Spleen (tissue), 11 donors: ENCODE measurements at regions not wholly inside any gene's neighbourhood (a gene's known extent, or its start where the extent isn't known, plus 50 kb on each side); places are given as distances from the start of the nearest gene placed in this dataset.
A peak's percentile ranks its signal among the peaks of the same experiment; 100 is the strongest.

Experiments
- DNase-seq: peaks from one replicate; pipeline ENCODE4 v3.0.0-alpha.2; 2020
- H3K27ac ChIP-seq, 8 donors: fragments of 200-600 bp; sonication (generic) in 7 of 8; 1 replicate in 4 of 8; 2 replicates in 4 of 8; pipeline versions ENCODE4 v1.5.0 to v1.8.0; 2016 to 2021; ENCODE audit warnings: inconsistent platforms in 4 of 8, mild to moderate bottlenecking in 4 of 8, moderate library complexity in 1 of 8
- H3K27me3 ChIP-seq, 7 donors: fragments of 200-600 bp; sonication (generic) in 6 of 7; replicated peaks in 1 of 7; 1 replicate in 4 of 7; 2 replicates in 3 of 7; pipeline versions ENCODE4 v1.5.0 to v1.8.0; 2016 to 2021; ENCODE audit warnings: inconsistent platforms in 3 of 7, mild to moderate bottlenecking in 1 of 7
- H3K36me3 ChIP-seq, 6 donors: fragments of 200-600 bp; sonication (generic) in 5 of 6; 1 replicate in 4 of 6; 2 replicates in 2 of 6; pipeline versions ENCODE4 v1.5.0 to v1.8.0; 2016 to 2021; ENCODE audit warnings: inconsistent platforms in 2 of 6
- H3K4me1 ChIP-seq, 6 donors: fragments of 200-600 bp; sonication (generic) in 5 of 6; 1 replicate in 3 of 6; 2 replicates in 3 of 6; pipeline versions ENCODE4 v1.5.0 to v1.8.0; 2016 to 2021; ENCODE audit warnings: inconsistent platforms in 3 of 6
- H3K4me3 ChIP-seq, 8 donors: fragments of 200-600 bp; sonication (generic) in 7 of 8; 1 replicate in 4 of 8; 2 replicates in 4 of 8; pipeline versions ENCODE4 v1.5.0 to v1.8.0; 2016 to 2021; ENCODE audit warnings: inconsistent platforms in 4 of 8, mild to moderate bottlenecking in 4 of 8, moderate library complexity in 2 of 8
- H3K9me3 ChIP-seq, 8 donors: fragments of 200-600 bp; sonication (generic) in 7 of 8; 1 replicate in 4 of 8; 2 replicates in 4 of 8; pipeline versions ENCODE4 v1.5.0 to v1.8.0; 2016 to 2021; ENCODE audit warnings: inconsistent platforms in 4 of 8
- POLR2A ChIP-seq, 3 donors: fragments of 450-650 bp; IDR thresholded peaks; one replicate each; pipeline ENCODE4 v1.5.1; 2017; ENCODE audit warnings: antibody characterized with exemption in 3 of 3, mild to moderate bottlenecking in 1 of 3
- POLR2AphosphoS5 ChIP-seq, 3 donors: sonication (generic); formaldehyde crosslinking; IDR thresholded peaks; one replicate each; pipeline ENCODE4 v1.5.1; 2017; ENCODE audit warnings: antibody characterized with exemption in 3 of 3
- WGBS, 5 donors: extraction: QIAGEN DNeasy Blood & Tissue Kit in 3 of 5; methylation state at CpG; one replicate each; pipeline versions ENCODE4 v1.1.5 to v1.1.7; 2013 to 2018; 5-methylcytosine and 5-hydroxymethylcytosine counted together
- intact Hi-C: fragments of 100-400 bp; cut with DNase I; formaldehyde crosslinking; loops from one replicate; pipeline ENCODE4 v1.15.0; 2023; ENCODE audit warnings: low total_unique reads
- TF ChIP-seq, protein P1 (sequence below), 11 experiments: fragments of 200-600 bp in 7 of 11; fragments of 450-650 bp in 4 of 11; sonication (generic) in 4 of 11; IDR thresholded peaks in 8 of 11; conservative IDR thresholded peaks in 3 of 11; 1 replicate in 7 of 11; 2 replicates in 4 of 11; pipeline versions ENCODE4 v1.4.0 to v1.8.0; 2016 to 2021; ENCODE audit warnings: antibody characterized with exemption in 11 of 11, inconsistent platforms in 4 of 11, mild to moderate bottlenecking in 1 of 11
- donor health status: healthy with polysubstance abuse.
- donor health status: DM: no; HTN: no; CAD: no; lungs with moderate emphysema.
- donor health status: DM: no; HTN: no; CAD: no.
- donor health status: Bipolar disorder and iron deficiency.
- donor health status: healthy.
- donor health status: DM: no; HTN: no; CAD: no.
- donor health status: DM: yes; HTN: yes; CAD: no.

DNA sequence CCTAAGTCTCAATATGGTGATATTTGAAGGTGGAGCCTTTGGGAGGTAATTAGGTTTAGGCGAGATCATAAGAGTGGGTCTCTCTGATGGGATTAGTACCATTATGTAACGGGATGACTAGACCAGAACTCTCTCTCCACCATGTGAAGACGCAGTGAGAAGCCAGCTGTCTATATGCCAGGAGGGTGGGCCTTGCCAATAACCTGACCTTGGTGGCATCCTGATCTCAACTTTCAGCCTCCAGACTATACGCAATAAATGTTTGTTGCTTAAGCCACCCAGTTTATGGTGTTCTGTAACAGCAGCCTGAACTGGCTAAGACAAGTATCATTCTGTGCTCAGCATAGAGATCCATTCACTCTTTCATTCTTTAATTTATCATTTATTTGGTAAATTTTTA lies 167.2 kb upstream of the CDH11 start:
- WGBS, 5 donors: 65 to 78% (median 69%) methylated on average over 4 of the region's 4 CpGs
- no peaks in the 10 kb centered on the region for H3K4me1 ChIP-seq
- no peak for DNase-seq
- H3K27me3 ChIP-seq: no peaks in the 10 kb centered on the region
- TF ChIP-seq POLR2AphosphoS5 (IDR thresholded peaks at IDR 0.05): peak in 1 of 3 donors; percentile 29
- no peak for TF ChIP-seq POLR2A (IDR thresholded peaks at IDR 0.05)
- TF ChIP-seq, protein P1, sequence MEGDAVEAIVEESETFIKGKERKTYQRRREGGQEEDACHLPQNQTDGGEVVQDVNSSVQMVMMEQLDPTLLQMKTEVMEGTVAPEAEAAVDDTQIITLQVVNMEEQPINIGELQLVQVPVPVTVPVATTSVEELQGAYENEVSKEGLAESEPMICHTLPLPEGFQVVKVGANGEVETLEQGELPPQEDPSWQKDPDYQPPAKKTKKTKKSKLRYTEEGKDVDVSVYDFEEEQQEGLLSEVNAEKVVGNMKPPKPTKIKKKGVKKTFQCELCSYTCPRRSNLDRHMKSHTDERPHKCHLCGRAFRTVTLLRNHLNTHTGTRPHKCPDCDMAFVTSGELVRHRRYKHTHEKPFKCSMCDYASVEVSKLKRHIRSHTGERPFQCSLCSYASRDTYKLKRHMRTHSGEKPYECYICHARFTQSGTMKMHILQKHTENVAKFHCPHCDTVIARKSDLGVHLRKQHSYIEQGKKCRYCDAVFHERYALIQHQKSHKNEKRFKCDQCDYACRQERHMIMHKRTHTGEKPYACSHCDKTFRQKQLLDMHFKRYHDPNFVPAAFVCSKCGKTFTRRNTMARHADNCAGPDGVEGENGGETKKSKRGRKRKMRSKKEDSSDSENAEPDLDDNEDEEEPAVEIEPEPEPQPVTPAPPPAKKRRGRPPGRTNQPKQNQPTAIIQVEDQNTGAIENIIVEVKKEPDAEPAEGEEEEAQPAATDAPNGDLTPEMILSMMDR (IDR thresholded peaks at IDR 0.05 in 8 of 11, conservative IDR thresholded peaks at IDR 0.05 in 3 of 11): no peak
- H3K36me3 ChIP-seq: no peaks in the 10 kb centered on the region
- intact Hi-C loops: no loop called here
- peak overlapping the region in 2 of 8 donors; percentile 12 to 31 for H3K27ac ChIP-seq
- no peaks in the 10 kb centered on the region for H3K9me3 ChIP-seq
- no peak overlapping the region for H3K4me3 ChIP-seq

DNA sequence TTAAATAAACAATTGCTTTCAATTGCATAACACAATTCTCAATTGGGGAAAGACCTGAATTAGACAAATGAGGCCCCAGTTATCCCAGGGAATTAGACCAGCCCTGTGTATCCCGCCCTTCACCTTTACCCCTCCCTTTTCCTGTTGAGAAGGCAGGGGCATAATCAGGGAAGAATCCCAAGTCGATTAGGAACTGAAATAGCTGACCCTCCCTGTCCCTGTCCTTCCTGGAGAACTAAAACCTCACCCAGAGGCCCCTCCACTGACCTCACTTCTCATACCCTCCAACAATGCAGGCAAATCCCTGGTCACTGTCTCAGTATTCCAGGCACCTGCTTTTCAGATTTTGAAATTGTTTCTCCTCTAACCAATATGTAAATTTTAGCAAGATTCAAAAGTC lies 165.4 kb upstream of the CDH11 start:
- 15 to 50% (median 38%) methylated on average over 2 of the region's 2 CpGs for WGBS, 5 donors
- H3K9me3 ChIP-seq: no peaks in the 10 kb centered on the region
- H3K4me3 ChIP-seq: no peak overlapping the region
- peak overlapping the region in 1 of 8 donors; percentile 40 for H3K27ac ChIP-seq
- H3K27me3 ChIP-seq: no peaks in the 10 kb centered on the region
- intact Hi-C loops: no loop called here
- no peak for DNase-seq
- H3K36me3 ChIP-seq: no peaks in the 10 kb centered on the region
- TF ChIP-seq, protein P1 (IDR thresholded peaks at IDR 0.05 in 8 of 11, conservative IDR thresholded peaks at IDR 0.05 in 3 of 11): no peak
- no peak for TF ChIP-seq POLR2AphosphoS5 (IDR thresholded peaks at IDR 0.05)
- no peak for TF ChIP-seq POLR2A (IDR thresholded peaks at IDR 0.05)
- no peaks in the 10 kb centered on the region for H3K4me1 ChIP-seq

DNA sequence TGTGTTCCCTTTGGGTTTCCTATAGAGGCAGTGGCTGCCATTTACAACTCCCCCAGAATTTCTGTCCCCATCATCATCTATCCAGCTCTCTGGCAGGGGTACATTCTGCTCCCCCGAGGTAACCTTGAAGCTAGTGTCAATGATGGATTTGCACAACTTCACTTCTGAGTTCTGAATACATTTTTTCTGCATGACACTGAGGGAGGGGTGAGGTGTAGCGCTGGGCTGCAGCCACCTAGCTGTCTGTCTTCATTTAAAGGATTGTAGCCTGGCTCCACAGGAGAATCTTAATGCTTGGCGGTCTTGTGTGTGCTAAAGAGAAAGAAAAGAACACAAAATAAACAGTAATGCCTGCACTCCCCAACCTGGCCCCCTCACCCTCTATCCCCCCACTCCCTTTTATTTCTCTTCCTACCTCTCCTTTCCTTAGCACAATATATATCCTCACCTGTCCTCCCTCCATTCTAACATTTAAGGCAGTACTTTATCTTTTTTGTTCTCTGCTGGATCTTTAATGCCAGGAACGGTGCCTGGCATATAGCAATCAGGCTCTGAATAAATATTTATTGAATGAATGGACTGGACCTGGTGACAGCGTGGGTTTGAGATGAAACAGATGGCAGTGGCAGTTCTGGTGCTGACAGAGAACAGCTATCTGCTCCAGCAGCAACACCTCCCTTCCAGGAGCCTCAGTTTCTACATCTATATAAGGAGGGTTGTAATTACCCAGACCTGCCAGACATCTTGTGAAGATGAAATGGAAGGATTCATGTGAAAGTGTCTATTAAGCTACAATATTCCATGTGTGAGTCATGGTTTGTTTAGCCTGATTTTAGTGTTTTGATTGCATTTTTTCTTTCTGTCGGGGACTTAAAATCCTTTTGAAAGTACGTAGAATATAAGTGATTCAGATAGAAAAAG lies 163.5 kb upstream of the CDH11 start:
- TF ChIP-seq, protein P1 (IDR thresholded peaks at IDR 0.05 in 8 of 11, conservative IDR thresholded peaks at IDR 0.05 in 3 of 11): no peak
- no peak for TF ChIP-seq POLR2A (IDR thresholded peaks at IDR 0.05)
- TF ChIP-seq POLR2AphosphoS5 (IDR thresholded peaks at IDR 0.05): no peak
- Histone ChIP-seq H3K9me3 (no peaks in the 10 kb centered on the region), H3K27ac (no peak overlapping the region), H3K4me1 (no peaks in the 10 kb centered on the region), H3K27me3 (no peaks in the 10 kb centered on the region), H3K36me3 (no peaks in the 10 kb centered on the region), H3K4me3 (no peak overlapping the region)
- DNase-seq: no peak
- intact Hi-C loops: no loop called here
- 67 to 83% (median 71%) methylated on average over 7 of the region's 7 CpGs for WGBS, 5 donors

DNA sequence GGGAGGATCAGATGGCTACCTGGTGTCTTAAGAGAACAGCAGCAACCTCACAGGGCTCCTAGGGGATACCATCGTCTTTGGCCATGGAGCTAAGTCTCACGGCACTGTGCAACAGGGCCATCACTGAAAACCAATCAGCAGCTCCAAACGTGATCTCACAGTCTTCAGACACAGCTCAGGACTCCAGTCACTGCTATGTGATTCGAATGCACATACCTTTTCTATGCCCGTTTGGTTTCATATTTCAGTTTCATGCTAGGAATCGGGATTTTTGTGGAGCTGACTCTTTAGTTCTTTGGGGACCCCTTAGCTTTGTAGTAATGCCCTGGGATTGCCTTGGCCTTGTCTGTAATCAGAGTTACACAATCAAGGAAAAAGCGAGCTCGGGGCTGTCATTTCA lies 162.8 kb upstream of the CDH11 start:
- Histone ChIP-seq H3K4me3 (no peak overlapping the region), H3K27ac (no peak overlapping the region)
- TF ChIP-seq, protein P1 (IDR thresholded peaks at IDR 0.05 in 8 of 11, conservative IDR thresholded peaks at IDR 0.05 in 3 of 11): no peak
- TF ChIP-seq POLR2A (IDR thresholded peaks at IDR 0.05): no peak
- TF ChIP-seq POLR2AphosphoS5 (IDR thresholded peaks at IDR 0.05): no peak

More for the DNA sequence above, 162.8 kb upstream of the CDH11 start:
- Histone ChIP-seq H3K9me3 (no peaks in the 10 kb centered on the region), H3K36me3 (no peaks in the 10 kb centered on the region), H3K27me3 (no peaks in the 10 kb centered on the region), H3K4me1 (no peaks in the 10 kb centered on the region)
- 75 to 88% (median 77%) methylated on average over 8 of the region's 8 CpGs for WGBS, 5 donors
- no peak for DNase-seq
- intact Hi-C loops: no loop called here
